ENCODE measurements at regions not wholly inside any gene's neighbourhood (a gene's known extent, or its start where the extent isn't known, plus 50 kb on each side); places are given as distances from the start of the nearest gene placed in this dataset.

- no TSS peak for BruUV-seq (replicated peaks)
- Histone ChIP-seq H3K79me2 (ENCODE audit: insufficient read depth, low read length) (no peaks in the 10 kb centered on the region), H3K4me1 (ENCODE audit: control insufficient read depth in 1 of 2, insufficient read depth in 2 of 2, low read length in 2 of 2) (no peaks in the 10 kb centered on the region), H3K36me3 (ENCODE audit: control insufficient read depth in 1 of 2, insufficient read depth in 2 of 2, low read length in 2 of 2) (no peaks in the 10 kb centered on the region), H3K4me3 (replicated peaks in 1 of 2; ENCODE audit: low read depth in 1 of 2, low read length in 2 of 2) (no peak overlapping the region), H3K9me2 (ENCODE audit: insufficient read depth) (no peaks in the 10 kb centered on the region), H3K9ac (ENCODE audit: low read length) (no peak overlapping the region), H3K4me2 (ENCODE audit: low read length) (no peak overlapping the region), H4K20me1 (ENCODE audit: insufficient read depth) (no peaks in the 10 kb centered on the region), H3K27me3 (ENCODE audit: insufficient read depth, low read length) (no peaks in the 10 kb centered on the region), H2AFZ (ENCODE audit: low read depth, low read length, poor library complexity, severe bottlenecking) (no peak overlapping the region), H3K9me3 (ENCODE audit: control insufficient read depth in 1 of 2, insufficient read depth in 1 of 2, low read depth in 1 of 2, low read length in 2 of 2) (no peaks in the 10 kb centered on the region), H3K27ac (ENCODE audit: low read depth, low read length) (no peak overlapping the region)
- POLR2A ChIA-PET: no interaction called here
- ATAC-seq (no peak), DNase-seq (ENCODE audit: low read depth, low spot score) (no peak)
- CTCF ChIA-PET: no interaction called here
- intact Hi-C loops (cut with micrococcal nuclease): no loop called here
- TF ChIP-seq EGR1 (IDR thresholded peaks at IDR 0.05; ENCODE audit: low read depth) (no peak), CTCF (IDR thresholded peaks at IDR 0.05 in 2 of 3, conservative IDR thresholded peaks at IDR 0.05 in 1 of 3; ENCODE audit: borderline replicate concordance in 1 of 3, insufficient read depth in 1 of 3, low read depth in 2 of 3, low read length in 2 of 3) (no peak)
- RAD21 ChIA-PET (ENCODE audit: low non-redundant PET in 1 of 2, low total read pairs in 2 of 2, uncharacterized antibody in 2 of 2, unreplicated experiment in 2 of 2): no interaction called here
These were observed 50.5 kb upstream of the FAM9C start for GRCh38 chrX:13094828-13095341.

GRCh38 chrX:13094374-13094773 is 50.0 kb upstream of the FAM9C start:
- DNase-seq (ENCODE audit: low read depth, low spot score) (no peak), ATAC-seq (no peak)
- H3K27me3 ChIP-seq (ENCODE audit: insufficient read depth, low read length): no peaks in the 10 kb centered on the region

More at GRCh38 chrX:13094374-13094773, 50.0 kb upstream of the FAM9C start:
- TF ChIP-seq CTCF (IDR thresholded peaks at IDR 0.05 in 2 of 3, conservative IDR thresholded peaks at IDR 0.05 in 1 of 3; ENCODE audit: borderline replicate concordance in 1 of 3, insufficient read depth in 1 of 3, low read depth in 2 of 3, low read length in 2 of 3): no peak
- TF ChIP-seq FOSL1 (IDR thresholded peaks at IDR 0.05; ENCODE audit: low read depth): no peak
- TF ChIP-seq EGR1 (IDR thresholded peaks at IDR 0.05; ENCODE audit: low read depth): no peak
- TF ChIP-seq ZNF274 (IDR thresholded peaks at IDR 0.05; ENCODE audit: low read depth, low read length): no peak
- TF ChIP-seq TCF7L2 (IDR thresholded peaks at IDR 0.05; ENCODE audit: borderline replicate concordance, extremely low read depth, insufficient read depth, insufficient read length): no peak
- BruUV-seq (replicated peaks): no TSS peak
- H3K36me3 ChIP-seq (ENCODE audit: control insufficient read depth in 1 of 2, insufficient read depth in 2 of 2, low read length in 2 of 2): no peaks in the 10 kb centered on the region
- no peak overlapping the region for H3K27ac ChIP-seq (ENCODE audit: low read depth, low read length)
- no peaks in the 10 kb centered on the region for H3K9me2 ChIP-seq (ENCODE audit: insufficient read depth)
- no peak overlapping the region for H3K9ac ChIP-seq (ENCODE audit: low read length)
- H2AFZ ChIP-seq (ENCODE audit: low read depth, low read length, poor library complexity, severe bottlenecking): no peak overlapping the region
- H4K20me1 ChIP-seq (ENCODE audit: insufficient read depth): no peaks in the 10 kb centered on the region
- ChIA-PET POLR2A (no interaction called here), CTCF (no interaction called here), RAD21 (ENCODE audit: low non-redundant PET in 1 of 2, low total read pairs in 2 of 2, uncharacterized antibody in 2 of 2, unreplicated experiment in 2 of 2) (no interaction called here)
- H3K79me2 ChIP-seq (ENCODE audit: insufficient read depth, low read length): no peaks in the 10 kb centered on the region
- H3K4me2 ChIP-seq (ENCODE audit: low read length): no peak overlapping the region
- H3K9me3 ChIP-seq (ENCODE audit: control insufficient read depth in 1 of 2, insufficient read depth in 1 of 2, low read depth in 1 of 2, low read length in 2 of 2): no peaks in the 10 kb centered on the region
- no peak overlapping the region for H3K4me3 ChIP-seq (replicated peaks in 1 of 2; ENCODE audit: low read depth in 1 of 2, low read length in 2 of 2)
- no peaks in the 10 kb centered on the region for H3K4me1 ChIP-seq (ENCODE audit: control insufficient read depth in 1 of 2, insufficient read depth in 2 of 2, low read length in 2 of 2)
- intact Hi-C loops (cut with micrococcal nuclease): no loop called here

All from HCT116 (cell line).